ENCODE measurements at regions not wholly inside any gene's neighbourhood (a gene's known extent, or its start where the extent isn't known, plus 50 kb on each side); places are given as distances from the start of the nearest gene placed in this dataset.
"Not testable (repeated sequence)": the region's sequence is repeated elsewhere in the genome, so short reads cannot be mapped to it uniquely, and the experiment has no call there.

GRCh38 chr1:72419229-72419628 lies 136.9 kb upstream of the NEGR1 start:
- DNase-seq (ENCODE audit: low spot score) = no peak

- DNase-seq (ENCODE audit: low spot score) = no peak
Observed at GRCh38 chr1:72412286-72412685, 129.9 kb upstream of the NEGR1 start.

- no peak for DNase-seq (ENCODE audit: low spot score)
Observed at GRCh38 chr1:72399807-72400206, 117.5 kb upstream of the NEGR1 start.

GRCh38 chr1:72397786-72398185 lies 115.4 kb upstream of the NEGR1 start:
- DNase-seq (ENCODE audit: low spot score) = no peak

GRCh38 chr1:72394457-72394856 lies 112.1 kb upstream of the NEGR1 start:
- no peak for DNase-seq (ENCODE audit: low spot score)

- no peak for DNase-seq (ENCODE audit: low spot score)
Observed at GRCh38 chr1:72379072-72379471, 96.7 kb upstream of the NEGR1 start.

GRCh38 chr1:72375226-72375625 lies 92.9 kb upstream of the NEGR1 start:
- no peak for DNase-seq (ENCODE audit: low spot score)

GRCh38 chr1:72371259-72372035 lies 89.1 kb upstream of the NEGR1 start:
- no peak for DNase-seq (ENCODE audit: low spot score)

GRCh38 chr1:72370836-72371235 lies 88.5 kb upstream of the NEGR1 start:
- DNase-seq (ENCODE audit: low spot score) = not testable (repeated sequence)

- no peak for DNase-seq (ENCODE audit: low spot score)
Observed at GRCh38 chr1:72369069-72369757, 86.9 kb upstream of the NEGR1 start.

GRCh38 chr1:72366466-72366865 lies 84.1 kb upstream of the NEGR1 start:
- DNase-seq (ENCODE audit: low spot score) = peak; percentile 7

GRCh38 chr1:72365693-72366092 lies 83.4 kb upstream of the NEGR1 start:
- DNase-seq (ENCODE audit: low spot score) = no peak

GRCh38 chr1:72362538-72362937 lies 80.2 kb upstream of the NEGR1 start:
- DNase-seq (ENCODE audit: low spot score) = no peak

GRCh38 chr1:72357411-72357810 lies 75.1 kb upstream of the NEGR1 start:
- DNase-seq (ENCODE audit: low spot score) = no peak

- no peak for DNase-seq (ENCODE audit: low spot score)
Observed at GRCh38 chr1:72355899-72356298, 73.6 kb upstream of the NEGR1 start.

- DNase-seq (ENCODE audit: low spot score) = no peak
Observed at GRCh38 chr1:72341661-72342060, 59.3 kb upstream of the NEGR1 start.

GRCh38 chr1:72336776-72337175 lies 54.4 kb upstream of the NEGR1 start:
- DNase-seq (ENCODE audit: low spot score) = no peak
